SU-DHL-6 (cell line): ENCODE measurements at regions not wholly inside any gene's neighbourhood (a gene's known extent, or its start where the extent isn't known, plus 50 kb on each side); places are given as distances from the start of the nearest gene placed in this dataset.

Experiments used
- H2AFZ ChIP-seq: fragments of 200-600 bp; sonication (generic); 2 replicates; pipeline ENCODE4 v1.6.1; 2014; ENCODE audit warnings: low read depth, mild to moderate bottlenecking, moderate library complexity, mixed read lengths, antibody characterized with exemption, low read length; ENCODE audit not compliant: severe bottlenecking
- H3F3A ChIP-seq: fragments of 200-600 bp; shearing (Covaris generic); 2 replicates; pipeline ENCODE4 v1.6.0; 2016; ENCODE audit warnings: antibody characterized with exemption, mild to moderate bottlenecking; ENCODE audit not compliant: insufficient read depth
- H3K27ac ChIP-seq: fragments of 200-600 bp; sonication (generic); 2 replicates; pipeline ENCODE4 v1.5.1; 2016; ENCODE audit warnings: low read depth, mild to moderate bottlenecking, low read length, moderate library complexity, mixed read lengths
- H3K27me3 ChIP-seq: fragments of 200-600 bp; sonication (generic), shearing (Covaris generic); 2 replicates; pipeline ENCODE4 v1.6.0; 2014; ENCODE audit warnings: mild to moderate bottlenecking, low read length
- H3K36me3 ChIP-seq: fragments of 200-600 bp; sonication (generic); 2 replicates; pipeline ENCODE4 v1.6.1; 2014; ENCODE audit warnings: mild to moderate bottlenecking, low read length, mixed read lengths
- H3K4me2 ChIP-seq: fragments of 300-600, 200-600 bp; shearing (Covaris generic), sonication (generic); 2 replicates; pipeline ENCODE4 v1.6.0; 2014; ENCODE audit warnings: low read length, low read depth, mild to moderate bottlenecking; ENCODE audit not compliant: poor library complexity, severe bottlenecking
- H3K4me3 ChIP-seq: fragments of 200-600 bp; sonication (generic); 2 replicates; pipeline ENCODE4 v1.5.1; 2014; ENCODE audit warnings: antibody characterized with exemption, low read length, mild to moderate bottlenecking, mixed read lengths; ENCODE audit not compliant: insufficient read depth, poor library complexity, severe bottlenecking
- H3K79me2 ChIP-seq: fragments of 200-600 bp; sonication (generic); 2 replicates; pipeline ENCODE4 v1.6.1; 2014; ENCODE audit warnings: mild to moderate bottlenecking, low read length, moderate library complexity; ENCODE audit not compliant: insufficient read depth
- H3K9ac ChIP-seq: fragments of 200-600 bp; sonication (generic); 2 replicates; pipeline ENCODE4 v1.7.0; 2014; ENCODE audit warnings: mild to moderate bottlenecking, low read length
- H3K9me2 ChIP-seq: fragments of 200-600 bp; sonication (generic); replicated peaks from 2 replicates; pipeline ENCODE4 v1.6.1; 2014; ENCODE audit warnings: low read length; ENCODE audit not compliant: insufficient read depth
- H3K9me3 ChIP-seq: fragments of 200-600 bp; sonication (generic); 2 replicates; pipeline ENCODE4 v1.6.1; 2014; ENCODE audit warnings: low read length, mixed read lengths; ENCODE audit not compliant: insufficient read depth
- H4K20me1 ChIP-seq: fragments of 200-600 bp; sonication (generic); 2 replicates; pipeline ENCODE4 v1.6.1; 2014; ENCODE audit warnings: low read depth, mild to moderate bottlenecking, antibody characterized with exemption, low read length, moderate library complexity, mixed read lengths
- EZH2phosphoT487 ChIP-seq: fragments of 200-600 bp; sonication (generic), shearing (Covaris generic); conservative IDR thresholded peaks from 2 replicates; pipeline ENCODE4 v1.6.1; 2018; ENCODE audit warnings: mild to moderate bottlenecking, antibody characterized with exemption, low read length, moderate library complexity, mixed read lengths
- TF ChIP-seq, protein P1 (sequence below): fragments of 200-600 bp; sonication (generic); IDR thresholded peaks from one replicate; pipeline ENCODE4 v1.5.1; 2017; ENCODE audit warnings: antibody characterized with exemption, mild to moderate bottlenecking, low read length, moderate library complexity; ENCODE audit not compliant: insufficient read depth, poor library complexity, severe bottlenecking

DNA sequence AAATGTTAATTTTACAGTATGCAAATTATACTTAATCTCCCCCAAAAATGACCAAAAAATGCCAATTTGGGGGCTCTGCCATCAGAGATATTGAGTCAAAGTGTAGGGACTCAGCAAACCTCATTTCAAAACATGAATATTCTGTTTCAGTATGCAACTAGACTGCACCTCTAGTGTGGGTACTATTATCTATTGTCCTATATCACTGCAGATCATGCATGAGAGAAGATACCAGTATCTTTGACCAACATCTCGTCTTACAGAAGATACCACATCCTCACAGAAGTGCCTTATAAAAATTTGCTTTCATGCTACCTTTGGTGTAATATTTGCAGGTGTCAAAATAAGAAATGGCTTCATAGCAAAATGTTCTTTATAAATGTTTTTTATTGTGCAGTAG lies 623.8 kb downstream of the TENT5A start:
- Histone ChIP-seq H3K4me2 (no peak overlapping the region), H3K27ac (no peak overlapping the region), H3K9me2 (no peaks in the 10 kb centered on the region), H3F3A (no peaks in the 10 kb centered on the region), H3K9me3 (no peaks in the 10 kb centered on the region), H3K4me3 (no peak overlapping the region), H3K9ac (no peak overlapping the region), H3K27me3 (no peaks in the 10 kb centered on the region), H3K36me3 (no peaks in the 10 kb centered on the region), H2AFZ (no peak overlapping the region), H4K20me1 (no peaks in the 10 kb centered on the region), H3K79me2 (no peaks in the 10 kb centered on the region)
- TF ChIP-seq, protein P1, sequence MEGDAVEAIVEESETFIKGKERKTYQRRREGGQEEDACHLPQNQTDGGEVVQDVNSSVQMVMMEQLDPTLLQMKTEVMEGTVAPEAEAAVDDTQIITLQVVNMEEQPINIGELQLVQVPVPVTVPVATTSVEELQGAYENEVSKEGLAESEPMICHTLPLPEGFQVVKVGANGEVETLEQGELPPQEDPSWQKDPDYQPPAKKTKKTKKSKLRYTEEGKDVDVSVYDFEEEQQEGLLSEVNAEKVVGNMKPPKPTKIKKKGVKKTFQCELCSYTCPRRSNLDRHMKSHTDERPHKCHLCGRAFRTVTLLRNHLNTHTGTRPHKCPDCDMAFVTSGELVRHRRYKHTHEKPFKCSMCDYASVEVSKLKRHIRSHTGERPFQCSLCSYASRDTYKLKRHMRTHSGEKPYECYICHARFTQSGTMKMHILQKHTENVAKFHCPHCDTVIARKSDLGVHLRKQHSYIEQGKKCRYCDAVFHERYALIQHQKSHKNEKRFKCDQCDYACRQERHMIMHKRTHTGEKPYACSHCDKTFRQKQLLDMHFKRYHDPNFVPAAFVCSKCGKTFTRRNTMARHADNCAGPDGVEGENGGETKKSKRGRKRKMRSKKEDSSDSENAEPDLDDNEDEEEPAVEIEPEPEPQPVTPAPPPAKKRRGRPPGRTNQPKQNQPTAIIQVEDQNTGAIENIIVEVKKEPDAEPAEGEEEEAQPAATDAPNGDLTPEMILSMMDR, result no peak
- TF ChIP-seq EZH2phosphoT487, result no peak

DNA sequence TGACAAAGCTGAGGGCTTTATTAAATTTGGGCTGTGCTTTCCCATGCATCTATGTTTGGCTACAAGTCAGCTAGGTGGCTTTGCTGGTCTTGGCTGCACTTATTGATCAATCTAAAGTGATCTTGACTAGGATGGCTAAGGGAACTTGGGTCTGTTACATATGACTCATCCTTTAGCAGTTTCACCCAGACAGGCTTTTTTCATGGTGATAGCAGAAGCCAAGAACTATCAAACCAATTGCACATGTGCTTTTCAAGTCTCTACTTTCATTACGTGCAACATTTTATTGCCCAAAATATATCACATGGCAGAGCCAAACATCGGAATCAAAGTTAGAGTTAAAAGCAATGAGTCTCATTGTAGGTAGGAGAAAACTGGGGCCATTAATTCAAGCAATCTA lies 626.3 kb downstream of the TENT5A start:
- H3K4me3 ChIP-seq, result no peak overlapping the region
- no peak overlapping the region for H2AFZ ChIP-seq
- TF ChIP-seq EZH2phosphoT487, result no peak
- TF ChIP-seq, protein P1, result no peak
- no peaks in the 10 kb centered on the region for H4K20me1 ChIP-seq
- H3K79me2 ChIP-seq, result no peaks in the 10 kb centered on the region
- H3K36me3 ChIP-seq, result no peaks in the 10 kb centered on the region
- no peaks in the 10 kb centered on the region for H3K9me3 ChIP-seq
- H3K9ac ChIP-seq, result no peak overlapping the region
- no peaks in the 10 kb centered on the region for H3K9me2 ChIP-seq
- no peak overlapping the region for H3K27ac ChIP-seq
- H3F3A ChIP-seq, result no peaks in the 10 kb centered on the region
- H3K27me3 ChIP-seq, result no peaks in the 10 kb centered on the region
- H3K4me2 ChIP-seq, result no peak overlapping the region

DNA sequence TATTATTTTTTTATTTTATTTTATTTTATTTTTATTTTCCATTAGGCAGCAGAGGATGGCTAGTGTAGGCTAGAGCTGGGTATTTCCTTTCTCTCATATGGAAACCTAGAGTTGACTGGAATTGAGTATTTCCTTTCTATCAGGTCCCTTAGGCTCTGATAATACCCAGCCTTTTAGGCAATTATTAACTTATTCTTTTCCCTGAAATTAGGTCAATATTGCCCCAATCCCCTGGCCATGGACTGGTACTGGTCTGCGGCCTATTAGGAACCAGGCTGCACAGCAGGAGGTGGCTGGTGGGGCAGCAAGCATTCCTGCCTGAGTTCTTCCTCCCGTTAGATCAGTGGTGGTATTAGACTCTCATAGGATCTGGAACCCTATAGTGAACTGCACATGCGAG lies 632.2 kb downstream of the TENT5A start:
- no peak overlapping the region for H3K27ac ChIP-seq
- H4K20me1 ChIP-seq, result no peaks in the 10 kb centered on the region
- H3K9me2 ChIP-seq, result no peaks in the 10 kb centered on the region
- H3K36me3 ChIP-seq, result no peaks in the 10 kb centered on the region
- no peak overlapping the region for H3K4me3 ChIP-seq
- no peaks in the 10 kb centered on the region for H3K79me2 ChIP-seq
- H3K9ac ChIP-seq, result no peak overlapping the region
- no peaks in the 10 kb centered on the region for H3F3A ChIP-seq
- no peaks in the 10 kb centered on the region for H3K9me3 ChIP-seq
- TF ChIP-seq EZH2phosphoT487, result no peak
- TF ChIP-seq, protein P1, result no peak
- H3K27me3 ChIP-seq, result no peaks in the 10 kb centered on the region
- H2AFZ ChIP-seq, result no peak overlapping the region
- no peak overlapping the region for H3K4me2 ChIP-seq

DNA sequence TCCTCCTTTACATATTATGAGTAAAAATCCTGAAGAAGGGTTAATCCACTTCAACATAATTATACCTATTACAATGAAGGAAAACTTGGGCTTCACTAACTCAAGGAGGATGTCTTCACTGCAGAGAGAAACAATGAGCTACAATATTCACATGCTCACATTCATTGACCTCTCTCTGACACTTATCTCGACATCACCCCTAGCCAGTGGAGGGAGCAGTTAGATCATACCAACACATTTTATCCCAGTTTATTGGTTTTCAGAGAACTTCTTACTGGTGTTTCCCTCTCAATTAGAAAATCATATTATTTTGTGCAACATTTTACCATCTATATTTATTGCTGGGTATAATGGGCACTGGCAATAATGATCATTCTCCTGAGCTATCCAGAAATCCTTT lies 646.5 kb downstream of the TENT5A start:
- Histone ChIP-seq H3K27ac (no peak overlapping the region), H3K79me2 (no peaks in the 10 kb centered on the region), H3K9me3 (no peaks in the 10 kb centered on the region), H3K4me3 (no peak overlapping the region), H3K9me2 (no peaks in the 10 kb centered on the region), H4K20me1 (no peaks in the 10 kb centered on the region), H2AFZ (no peak overlapping the region), H3K4me2 (no peak overlapping the region), H3F3A (no peaks in the 10 kb centered on the region), H3K36me3 (no peaks in the 10 kb centered on the region), H3K27me3 (no peaks in the 10 kb centered on the region), H3K9ac (no peak overlapping the region)
- TF ChIP-seq, protein P1, result no peak
- TF ChIP-seq EZH2phosphoT487, result no peak
